ENCODE measurements at regions not wholly inside any gene's neighbourhood (a gene's known extent, or its start where the extent isn't known, plus 50 kb on each side); places are given as distances from the start of the nearest gene placed in this dataset.

GRCh38 chr14:53391631-53392285, 238.6 kb upstream of the DDHD1 start:
- intact Hi-C loops (cut with DNase I, micrococcal nuclease) = no loop called here
- DNase-seq = no peak
- TF ChIP-seq, protein P1, sequence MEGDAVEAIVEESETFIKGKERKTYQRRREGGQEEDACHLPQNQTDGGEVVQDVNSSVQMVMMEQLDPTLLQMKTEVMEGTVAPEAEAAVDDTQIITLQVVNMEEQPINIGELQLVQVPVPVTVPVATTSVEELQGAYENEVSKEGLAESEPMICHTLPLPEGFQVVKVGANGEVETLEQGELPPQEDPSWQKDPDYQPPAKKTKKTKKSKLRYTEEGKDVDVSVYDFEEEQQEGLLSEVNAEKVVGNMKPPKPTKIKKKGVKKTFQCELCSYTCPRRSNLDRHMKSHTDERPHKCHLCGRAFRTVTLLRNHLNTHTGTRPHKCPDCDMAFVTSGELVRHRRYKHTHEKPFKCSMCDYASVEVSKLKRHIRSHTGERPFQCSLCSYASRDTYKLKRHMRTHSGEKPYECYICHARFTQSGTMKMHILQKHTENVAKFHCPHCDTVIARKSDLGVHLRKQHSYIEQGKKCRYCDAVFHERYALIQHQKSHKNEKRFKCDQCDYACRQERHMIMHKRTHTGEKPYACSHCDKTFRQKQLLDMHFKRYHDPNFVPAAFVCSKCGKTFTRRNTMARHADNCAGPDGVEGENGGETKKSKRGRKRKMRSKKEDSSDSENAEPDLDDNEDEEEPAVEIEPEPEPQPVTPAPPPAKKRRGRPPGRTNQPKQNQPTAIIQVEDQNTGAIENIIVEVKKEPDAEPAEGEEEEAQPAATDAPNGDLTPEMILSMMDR (IDR thresholded peaks at IDR 0.05) = no peak
- Histone ChIP-seq H3K4me1 (ENCODE audit: low read depth) (no peaks in the 10 kb centered on the region), H3K4me3 (no peak overlapping the region), H3K9me3 (peaks cover 19% of the 10 kb centered on the region), H3K36me3 (ENCODE audit: low read depth) (no peaks in the 10 kb centered on the region)
- no peak for ATAC-seq

GRCh38 chr14:53391156-53391555, 238.0 kb upstream of the DDHD1 start:
- ATAC-seq (no peak), DNase-seq (no peak)
- H3K4me1 ChIP-seq (ENCODE audit: low read depth) = no peaks in the 10 kb centered on the region
- TF ChIP-seq, protein P1 (IDR thresholded peaks at IDR 0.05) = no peak
- no peaks in the 10 kb centered on the region for H3K36me3 ChIP-seq (ENCODE audit: low read depth)
- no peak overlapping the region for H3K4me3 ChIP-seq
- H3K9me3 ChIP-seq = peaks cover 19% of the 10 kb centered on the region
- intact Hi-C loops (cut with DNase I, micrococcal nuclease) = no loop called here

- DNase-seq (no peak), ATAC-seq (no peak)
- Histone ChIP-seq H3K4me3 (no peak overlapping the region), H3K9me3 (peaks cover 11% of the 10 kb centered on the region), H3K4me1 (ENCODE audit: low read depth) (no peaks in the 10 kb centered on the region), H3K36me3 (ENCODE audit: low read depth) (no peaks in the 10 kb centered on the region)
- intact Hi-C loops (cut with DNase I, micrococcal nuclease) = no loop called here
- TF ChIP-seq, protein P1 (IDR thresholded peaks at IDR 0.05) = no peak
Measured at GRCh38 chr14:53390008-53390407, 236.9 kb upstream of the DDHD1 start.

DNA sequence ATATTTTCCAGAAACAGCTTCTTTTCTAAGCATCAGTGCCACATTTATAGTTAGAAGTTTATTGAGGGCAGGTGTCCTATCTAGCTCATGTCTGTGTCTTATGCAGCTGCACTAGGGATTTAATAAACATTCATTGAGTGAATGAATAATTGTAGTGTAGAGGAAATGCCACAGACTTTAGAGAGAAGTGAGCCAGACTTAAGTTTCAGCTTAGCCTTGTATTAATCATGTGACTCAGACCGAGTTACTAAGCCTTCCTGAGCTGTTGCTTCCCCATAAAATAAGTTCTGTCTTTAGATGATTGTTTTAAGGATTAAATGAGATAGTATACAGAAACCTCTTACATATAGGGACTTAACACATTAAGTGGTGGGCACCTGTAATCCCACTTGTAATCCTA, 236.1 kb upstream of the DDHD1 start:
- Histone ChIP-seq H3K36me3 (ENCODE audit: low read depth) (no peaks in the 10 kb centered on the region), H3K9me3 (peaks cover 3% of the 10 kb centered on the region), H3K4me3 (no peak overlapping the region), H3K4me1 (ENCODE audit: low read depth) (no peaks in the 10 kb centered on the region)
- intact Hi-C loops (cut with DNase I, micrococcal nuclease) = no loop called here
- no peak for ATAC-seq
- no peak for DNase-seq
- TF ChIP-seq, protein P1 (IDR thresholded peaks at IDR 0.05) = no peak

DNA sequence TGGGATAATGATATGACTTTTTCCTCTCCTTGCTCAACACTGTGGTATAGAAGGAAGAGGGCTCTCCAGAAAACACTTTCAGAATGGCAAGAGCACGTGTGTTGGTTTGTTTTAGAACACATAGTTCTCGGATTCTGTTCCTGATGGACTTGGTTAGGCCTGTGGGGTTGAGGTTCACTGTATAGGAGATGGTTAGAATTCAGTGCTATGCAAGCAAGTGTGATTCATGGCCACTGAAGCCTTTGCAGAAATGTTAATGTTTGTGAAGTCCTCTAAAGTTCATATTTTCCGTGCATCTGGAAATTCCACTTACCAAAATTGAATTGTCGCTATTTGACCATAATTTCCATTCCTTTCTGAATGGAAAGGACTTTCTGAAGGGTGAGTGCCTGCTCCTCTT, 233.2 kb upstream of the DDHD1 start:
- no peaks in the 10 kb centered on the region for H3K4me1 ChIP-seq (ENCODE audit: low read depth)
- intact Hi-C loops (cut with DNase I, micrococcal nuclease) = no loop called here
- ATAC-seq (no peak), DNase-seq (no peak)
- H3K36me3 ChIP-seq (ENCODE audit: low read depth) = no peaks in the 10 kb centered on the region
- no peaks in the 10 kb centered on the region for H3K9me3 ChIP-seq
- no peak overlapping the region for H3K4me3 ChIP-seq
- TF ChIP-seq, protein P1 (IDR thresholded peaks at IDR 0.05) = no peak

GRCh38 chr14:53384536-53384935, 231.4 kb upstream of the DDHD1 start:
- TF ChIP-seq, protein P1 (IDR thresholded peaks at IDR 0.05) = no peak
- DNase-seq (no peak), ATAC-seq (no peak)
- intact Hi-C loops (cut with DNase I, micrococcal nuclease) = no loop called here
- H3K36me3 ChIP-seq (ENCODE audit: low read depth) = no peaks in the 10 kb centered on the region
- no peak overlapping the region for H3K4me3 ChIP-seq
- H3K4me1 ChIP-seq (ENCODE audit: low read depth) = no peaks in the 10 kb centered on the region
- no peaks in the 10 kb centered on the region for H3K9me3 ChIP-seq

Data from mucosa of descending colon (tissue), 3 donors.